ENCODE measurements at regions not wholly inside any gene's neighbourhood (a gene's known extent, or its start where the extent isn't known, plus 50 kb on each side); places are given as distances from the start of the nearest gene placed in this dataset.

GRCh38 chr9:105879181-105879580, 184.8 kb downstream of the TMEM38B start:
- no peaks in the 10 kb centered on the region for H3K9me3 ChIP-seq (ENCODE audit: control insufficient read depth in 4 of 4, low read length in 3 of 4)
- no peak overlapping the region for H3K4me3 ChIP-seq (ENCODE audit: low read depth in 1 of 3, low read length in 3 of 3)
- TF ChIP-seq GABPA (IDR thresholded peaks at IDR 0.05 in 1 of 2, conservative IDR thresholded peaks at IDR 0.05 in 1 of 2): no peak
- TF ChIP-seq SP1 (IDR thresholded peaks at IDR 0.05): no peak
- no peak for TF ChIP-seq CTCF (IDR thresholded peaks at IDR 0.05; ENCODE audit: low read depth, low read length, missing input control)
- TF ChIP-seq JUND (IDR thresholded peaks at IDR 0.05): no peak
- TF ChIP-seq RXRA (IDR thresholded peaks at IDR 0.05): no peak
- H3K4me1 ChIP-seq (ENCODE audit: control insufficient read depth in 4 of 4, insufficient read depth in 4 of 4, low read length in 3 of 4): no peaks in the 10 kb centered on the region
- no peak overlapping the region for H3K27ac ChIP-seq (ENCODE audit: low read depth in 1 of 2, low read length in 2 of 2)
- no peak for DNase-seq (ENCODE audit: low spot score)
- H3K27me3 ChIP-seq (ENCODE audit: control insufficient read depth in 4 of 4, insufficient read depth in 4 of 4, low read length in 3 of 4): no peaks in the 10 kb centered on the region
- no peak overlapping the region for H3K9ac ChIP-seq (ENCODE audit: low read depth in 1 of 2, low read length in 2 of 2)
- no peaks in the 10 kb centered on the region for H3K36me3 ChIP-seq (ENCODE audit: control insufficient read depth in 4 of 4, insufficient read depth in 3 of 4, low read depth in 1 of 4, low read length in 3 of 4)

- 54% methylated on average over 1 of the region's 1 CpG for WGBS
- Histone ChIP-seq H3K4me1 (ENCODE audit: control insufficient read depth in 4 of 4, insufficient read depth in 4 of 4, low read length in 3 of 4) (no peaks in the 10 kb centered on the region), H3K4me3 (ENCODE audit: low read depth in 1 of 3, low read length in 3 of 3) (no peak overlapping the region), H3K27ac (ENCODE audit: low read depth in 1 of 2, low read length in 2 of 2) (no peak overlapping the region), H3K9me3 (ENCODE audit: control insufficient read depth in 4 of 4, low read length in 3 of 4) (no peaks in the 10 kb centered on the region), H3K36me3 (ENCODE audit: control insufficient read depth in 4 of 4, insufficient read depth in 3 of 4, low read depth in 1 of 4, low read length in 3 of 4) (no peaks in the 10 kb centered on the region), H3K9ac (ENCODE audit: low read depth in 1 of 2, low read length in 2 of 2) (no peak overlapping the region), H3K27me3 (ENCODE audit: control insufficient read depth in 4 of 4, insufficient read depth in 4 of 4, low read length in 3 of 4) (no peaks in the 10 kb centered on the region)
- DNase-seq (ENCODE audit: low spot score): no peak
- TF ChIP-seq RXRA (IDR thresholded peaks at IDR 0.05): no peak
- no peak for TF ChIP-seq FOXA2 (IDR thresholded peaks at IDR 0.05)
- no peak for TF ChIP-seq YY1 (IDR thresholded peaks at IDR 0.05)
- TF ChIP-seq EGR1 (IDR thresholded peaks at IDR 0.05; ENCODE audit: low read depth in 2 of 2): no peak
- no peak for TF ChIP-seq REST (IDR thresholded peaks at IDR 0.05)
- no peak for TF ChIP-seq JUND (IDR thresholded peaks at IDR 0.05)
- no peak for TF ChIP-seq MAX (IDR thresholded peaks at IDR 0.05)
- TF ChIP-seq ATF3 (IDR thresholded peaks at IDR 0.05): no peak
Measured at GRCh38 chr9:105880517-105880916, 186.2 kb downstream of the TMEM38B start.

GRCh38 chr9:105881021-105881420, 186.7 kb downstream of the TMEM38B start:
- no peak for DNase-seq (ENCODE audit: low spot score)
- Histone ChIP-seq H3K36me3 (ENCODE audit: control insufficient read depth in 4 of 4, insufficient read depth in 3 of 4, low read depth in 1 of 4, low read length in 3 of 4) (no peaks in the 10 kb centered on the region), H3K9ac (ENCODE audit: low read depth in 1 of 2, low read length in 2 of 2) (no peak overlapping the region), H3K9me3 (ENCODE audit: control insufficient read depth in 4 of 4, low read length in 3 of 4) (no peaks in the 10 kb centered on the region), H3K27me3 (ENCODE audit: control insufficient read depth in 4 of 4, insufficient read depth in 4 of 4, low read length in 3 of 4) (no peaks in the 10 kb centered on the region), H3K4me1 (ENCODE audit: control insufficient read depth in 4 of 4, insufficient read depth in 4 of 4, low read length in 3 of 4) (no peaks in the 10 kb centered on the region), H3K27ac (ENCODE audit: low read depth in 1 of 2, low read length in 2 of 2) (no peak overlapping the region), H3K4me3 (ENCODE audit: low read depth in 1 of 3, low read length in 3 of 3) (no peak overlapping the region)
- TF ChIP-seq HNF4G (IDR thresholded peaks at IDR 0.05) (no peak), FOXA2 (IDR thresholded peaks at IDR 0.05) (no peak)
- 89% methylated on average over 6 of the region's 6 CpGs for WGBS

Data from liver (tissue), 8 donors.